ENCODE measurements at regions not wholly inside any gene's neighbourhood (a gene's known extent, or its start where the extent isn't known, plus 50 kb on each side); places are given as distances from the start of the nearest gene placed in this dataset.
A peak's percentile ranks its signal among the peaks of the same experiment; 100 is the strongest.

DNA sequence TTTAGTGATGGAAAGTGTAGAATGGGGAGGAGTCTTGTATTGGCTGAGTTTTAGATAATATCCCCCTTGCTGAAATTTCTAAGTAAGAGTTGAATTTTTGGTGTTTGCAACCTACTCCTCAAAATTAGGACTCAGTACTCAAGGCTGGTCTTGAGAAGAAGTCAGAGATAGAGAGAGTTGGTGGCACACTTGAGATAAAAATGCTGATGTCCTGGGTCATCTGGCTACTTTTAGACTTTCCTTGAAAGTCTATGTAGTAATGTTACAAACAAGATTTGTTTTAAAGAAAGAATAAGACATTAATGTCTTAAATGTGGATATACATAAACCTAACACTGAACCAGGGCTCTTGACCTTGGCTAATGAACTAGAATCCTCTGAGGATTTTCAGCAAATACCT lies 62.5 kb upstream of the MLIP start:
- TF ChIP-seq, protein P1, sequence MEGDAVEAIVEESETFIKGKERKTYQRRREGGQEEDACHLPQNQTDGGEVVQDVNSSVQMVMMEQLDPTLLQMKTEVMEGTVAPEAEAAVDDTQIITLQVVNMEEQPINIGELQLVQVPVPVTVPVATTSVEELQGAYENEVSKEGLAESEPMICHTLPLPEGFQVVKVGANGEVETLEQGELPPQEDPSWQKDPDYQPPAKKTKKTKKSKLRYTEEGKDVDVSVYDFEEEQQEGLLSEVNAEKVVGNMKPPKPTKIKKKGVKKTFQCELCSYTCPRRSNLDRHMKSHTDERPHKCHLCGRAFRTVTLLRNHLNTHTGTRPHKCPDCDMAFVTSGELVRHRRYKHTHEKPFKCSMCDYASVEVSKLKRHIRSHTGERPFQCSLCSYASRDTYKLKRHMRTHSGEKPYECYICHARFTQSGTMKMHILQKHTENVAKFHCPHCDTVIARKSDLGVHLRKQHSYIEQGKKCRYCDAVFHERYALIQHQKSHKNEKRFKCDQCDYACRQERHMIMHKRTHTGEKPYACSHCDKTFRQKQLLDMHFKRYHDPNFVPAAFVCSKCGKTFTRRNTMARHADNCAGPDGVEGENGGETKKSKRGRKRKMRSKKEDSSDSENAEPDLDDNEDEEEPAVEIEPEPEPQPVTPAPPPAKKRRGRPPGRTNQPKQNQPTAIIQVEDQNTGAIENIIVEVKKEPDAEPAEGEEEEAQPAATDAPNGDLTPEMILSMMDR (IDR thresholded peaks at IDR 0.05; ENCODE audit: low read depth, low read length, missing control alignments) = no peak
- no peak overlapping the region for H3K4me3 ChIP-seq (replicated peaks; ENCODE audit: low read depth, low read length)
- no peak for DNase-seq (ENCODE audit: extremely low read depth, low read depth)

DNA sequence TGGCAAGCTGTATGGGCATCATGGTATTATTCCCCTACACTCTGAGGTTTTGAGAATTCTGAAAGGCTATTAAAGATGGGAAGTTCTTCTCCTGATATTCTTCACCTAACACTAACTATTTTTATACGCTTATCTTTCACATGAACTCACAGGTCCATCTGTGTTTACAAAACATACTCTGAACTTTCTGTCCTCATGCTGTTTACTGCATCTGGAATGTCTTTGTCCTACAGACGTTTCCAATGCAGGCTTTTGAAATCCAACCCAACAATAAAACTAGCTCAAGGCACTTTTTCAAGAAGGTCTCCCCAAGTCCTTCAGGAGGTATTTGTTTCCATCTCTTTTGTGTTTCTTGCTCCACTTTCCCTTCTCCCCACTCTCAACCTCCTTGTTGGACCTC lies 60.5 kb upstream of the MLIP start:
- DNase-seq (ENCODE audit: extremely low read depth, low read depth) = no peak
- H3K4me3 ChIP-seq (replicated peaks; ENCODE audit: low read depth, low read length) = no peak overlapping the region
- TF ChIP-seq, protein P1 (IDR thresholded peaks at IDR 0.05; ENCODE audit: low read depth, low read length, missing control alignments) = no peak

DNA sequence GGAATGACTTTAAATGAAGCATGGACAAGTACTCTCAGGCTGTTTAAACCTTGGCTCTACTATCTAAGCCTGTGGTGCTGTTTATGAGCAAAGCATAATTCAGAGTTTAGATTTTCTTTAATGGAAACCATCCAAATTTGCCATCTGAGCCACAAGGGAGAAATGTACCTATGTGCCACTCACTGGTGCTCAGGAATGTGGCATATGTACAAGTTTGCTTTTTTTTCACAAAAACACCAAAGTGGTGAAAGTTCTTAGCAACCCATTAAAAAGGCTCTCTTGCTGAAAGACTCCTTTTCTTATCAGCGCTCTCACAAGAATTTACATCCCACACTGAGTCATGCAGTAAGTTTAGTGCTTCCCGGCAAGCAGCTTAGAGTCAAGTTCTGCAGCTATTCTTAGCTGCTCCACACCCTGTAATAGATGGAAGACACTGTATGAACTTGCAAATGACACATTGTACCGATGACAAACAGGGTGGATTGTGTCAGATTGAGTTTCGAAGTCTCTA lies 57.3 kb upstream of the MLIP start:
- no peak overlapping the region for H3K4me3 ChIP-seq (replicated peaks; ENCODE audit: low read depth, low read length)
- peak; percentile 46 for DNase-seq (ENCODE audit: extremely low read depth, low read depth)
- TF ChIP-seq, protein P1 (IDR thresholded peaks at IDR 0.05; ENCODE audit: low read depth, low read length, missing control alignments) = no peak

DNA sequence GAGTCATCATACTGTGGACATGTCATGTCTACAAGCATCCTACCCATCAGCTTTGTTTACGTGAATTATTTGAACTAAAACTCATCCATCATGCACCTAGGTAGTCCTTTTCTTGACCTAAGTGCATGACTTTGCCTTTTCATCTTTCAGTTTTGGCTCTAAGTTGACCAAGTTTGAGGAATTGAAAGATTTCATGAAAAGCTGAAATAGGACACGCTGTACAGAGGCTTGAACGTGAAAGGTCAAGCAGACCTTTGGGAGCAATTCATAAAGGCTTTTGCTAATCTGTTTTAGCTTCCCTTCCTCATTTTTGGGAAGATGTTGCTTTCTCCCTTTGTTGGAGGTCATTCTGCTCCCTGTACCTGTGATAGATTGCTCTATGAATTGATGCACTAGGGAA lies 55.1 kb upstream of the MLIP start:
- DNase-seq (ENCODE audit: extremely low read depth, low read depth) = no peak
- TF ChIP-seq, protein P1 (IDR thresholded peaks at IDR 0.05; ENCODE audit: low read depth, low read length, missing control alignments) = no peak
- no peak overlapping the region for H3K4me3 ChIP-seq (replicated peaks; ENCODE audit: low read depth, low read length)

DNA sequence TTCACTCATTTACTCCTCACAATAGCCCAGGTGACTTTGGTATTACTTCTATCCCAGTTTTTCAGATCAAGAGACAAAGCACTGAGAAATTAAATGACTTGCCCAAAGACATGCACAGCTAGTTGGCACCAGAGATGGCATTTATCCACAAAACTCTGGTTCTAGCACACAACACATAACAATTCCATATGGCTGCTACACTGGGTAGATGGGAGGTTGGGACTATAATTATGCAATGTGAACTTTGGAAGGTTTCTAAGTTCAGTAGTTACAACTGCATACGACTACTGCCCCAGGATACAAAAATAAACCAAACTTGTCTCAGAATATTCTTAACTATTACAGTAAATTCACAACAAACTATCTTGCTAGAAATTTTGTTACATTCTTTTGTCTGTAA lies 54.2 kb upstream of the MLIP start:
- DNase-seq (ENCODE audit: extremely low read depth, low read depth) = no peak
- H3K4me3 ChIP-seq (replicated peaks; ENCODE audit: low read depth, low read length) = no peak overlapping the region
- TF ChIP-seq, protein P1 (IDR thresholded peaks at IDR 0.05; ENCODE audit: low read depth, low read length, missing control alignments) = no peak

DNA sequence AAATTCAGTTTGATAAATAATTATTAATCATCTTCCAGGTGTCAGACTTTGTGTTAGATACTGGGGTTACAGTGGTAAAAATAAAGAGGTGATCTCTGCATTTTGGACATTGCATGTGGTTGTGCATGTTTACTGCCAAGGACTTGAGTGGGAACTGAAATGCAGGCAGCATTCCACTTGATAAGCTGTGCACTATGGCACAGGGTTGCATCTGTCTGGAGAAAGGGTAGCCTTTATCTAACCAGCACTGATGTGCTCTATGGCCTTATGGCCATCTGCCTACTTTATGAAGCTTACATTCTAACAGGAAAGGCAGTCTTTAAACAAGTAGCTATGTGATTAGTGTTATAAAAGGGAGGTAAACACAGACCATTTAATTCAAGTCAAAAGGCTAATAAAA lies 53.0 kb upstream of the MLIP start:
- TF ChIP-seq, protein P1 (IDR thresholded peaks at IDR 0.05; ENCODE audit: low read depth, low read length, missing control alignments) = no peak
- no peak overlapping the region for H3K4me3 ChIP-seq (replicated peaks; ENCODE audit: low read depth, low read length)
- no peak for DNase-seq (ENCODE audit: extremely low read depth, low read depth)

DNA sequence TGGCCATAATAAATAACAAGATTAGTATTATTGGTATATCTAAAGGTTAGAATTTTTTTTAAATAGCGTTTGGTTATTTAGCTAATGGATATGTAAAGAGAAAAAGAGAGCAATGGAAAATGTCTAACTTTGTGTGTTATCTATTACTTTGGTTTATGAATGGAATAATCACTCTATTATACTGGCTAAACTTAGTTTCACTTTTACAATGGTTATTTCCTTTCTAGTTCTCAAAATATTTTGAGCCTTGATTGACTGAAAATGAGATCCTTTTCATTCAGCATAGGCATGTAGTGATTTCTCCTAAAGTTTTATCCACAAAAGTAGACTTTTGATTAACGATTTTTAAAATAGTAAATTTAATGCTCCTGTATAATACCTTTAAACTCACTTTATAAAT lies 51.6 kb upstream of the MLIP start:
- DNase-seq (ENCODE audit: extremely low read depth, low read depth) = no peak
- no peak overlapping the region for H3K4me3 ChIP-seq (replicated peaks; ENCODE audit: low read depth, low read length)
- TF ChIP-seq, protein P1 (IDR thresholded peaks at IDR 0.05; ENCODE audit: low read depth, low read length, missing control alignments) = no peak
